ENCODE measurements at regions not wholly inside any gene's neighbourhood (a gene's known extent, or its start where the extent isn't known, plus 50 kb on each side); places are given as distances from the start of the nearest gene placed in this dataset.

DNA sequence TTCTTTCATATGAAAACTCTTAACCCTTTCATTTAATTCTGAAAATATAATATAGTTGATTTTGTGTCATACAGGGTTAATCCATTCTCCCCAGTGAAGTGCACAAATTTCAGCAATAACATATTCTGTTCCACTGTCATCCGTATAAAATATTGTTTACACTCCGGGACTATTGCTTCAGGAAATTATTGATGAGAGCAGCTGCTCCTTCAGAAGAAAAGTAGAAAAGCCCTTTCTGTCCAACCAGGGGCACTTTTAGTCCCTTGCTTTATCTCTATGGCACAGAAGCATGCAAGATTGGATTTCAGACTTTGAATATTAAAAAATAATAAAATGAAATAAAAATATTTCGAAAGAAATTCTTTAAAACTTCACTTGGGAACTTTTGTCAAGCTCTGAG lies 535.7 kb upstream of the SLC39A10 start:
- H3K27me3 ChIP-seq, result no peaks in the 10 kb centered on the region
- no peaks in the 10 kb centered on the region for H3K4me1 ChIP-seq (ENCODE audit: control insufficient read depth in 1 of 2, insufficient read depth in 1 of 2, low read depth in 1 of 2, low read length in 1 of 2)
- H3K9me3 ChIP-seq, result peaks cover 8% of the 10 kb centered on the region
- no peaks in the 10 kb centered on the region for H3K36me3 ChIP-seq
- H3K4me3 ChIP-seq (ENCODE audit: low read depth in 1 of 2, low read length in 1 of 2), result no peak overlapping the region
- TF ChIP-seq, protein P1, sequence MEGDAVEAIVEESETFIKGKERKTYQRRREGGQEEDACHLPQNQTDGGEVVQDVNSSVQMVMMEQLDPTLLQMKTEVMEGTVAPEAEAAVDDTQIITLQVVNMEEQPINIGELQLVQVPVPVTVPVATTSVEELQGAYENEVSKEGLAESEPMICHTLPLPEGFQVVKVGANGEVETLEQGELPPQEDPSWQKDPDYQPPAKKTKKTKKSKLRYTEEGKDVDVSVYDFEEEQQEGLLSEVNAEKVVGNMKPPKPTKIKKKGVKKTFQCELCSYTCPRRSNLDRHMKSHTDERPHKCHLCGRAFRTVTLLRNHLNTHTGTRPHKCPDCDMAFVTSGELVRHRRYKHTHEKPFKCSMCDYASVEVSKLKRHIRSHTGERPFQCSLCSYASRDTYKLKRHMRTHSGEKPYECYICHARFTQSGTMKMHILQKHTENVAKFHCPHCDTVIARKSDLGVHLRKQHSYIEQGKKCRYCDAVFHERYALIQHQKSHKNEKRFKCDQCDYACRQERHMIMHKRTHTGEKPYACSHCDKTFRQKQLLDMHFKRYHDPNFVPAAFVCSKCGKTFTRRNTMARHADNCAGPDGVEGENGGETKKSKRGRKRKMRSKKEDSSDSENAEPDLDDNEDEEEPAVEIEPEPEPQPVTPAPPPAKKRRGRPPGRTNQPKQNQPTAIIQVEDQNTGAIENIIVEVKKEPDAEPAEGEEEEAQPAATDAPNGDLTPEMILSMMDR (IDR thresholded peaks at IDR 0.05), result no peak
- no peak overlapping the region for H3K27ac ChIP-seq

DNA sequence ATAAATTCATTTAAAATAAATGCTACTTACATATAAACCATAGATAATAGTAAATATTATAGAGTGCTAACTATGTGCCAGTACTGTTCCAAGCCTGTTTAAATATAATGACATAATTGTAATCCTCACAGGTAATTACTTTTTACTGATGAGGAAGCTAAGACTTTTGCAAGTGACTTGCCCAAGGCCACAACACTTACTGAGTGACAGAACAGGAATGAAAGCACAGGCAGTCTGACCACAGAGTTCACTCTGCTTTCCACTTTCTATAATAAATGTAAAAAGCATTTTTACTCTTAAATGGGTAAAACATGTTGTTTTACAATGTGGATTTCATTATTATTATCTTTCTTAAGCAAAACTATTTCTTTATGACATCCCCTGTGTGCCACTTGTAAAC lies 537.8 kb upstream of the SLC39A10 start:
- H3K27me3 ChIP-seq, result no peaks in the 10 kb centered on the region
- H3K36me3 ChIP-seq, result no peaks in the 10 kb centered on the region
- H3K4me1 ChIP-seq (ENCODE audit: control insufficient read depth in 1 of 2, insufficient read depth in 1 of 2, low read depth in 1 of 2, low read length in 1 of 2), result no peaks in the 10 kb centered on the region
- TF ChIP-seq, protein P1 (IDR thresholded peaks at IDR 0.05), result no peak
- peaks cover under 1% of the 10 kb centered on the region for H3K9me3 ChIP-seq
- H3K4me3 ChIP-seq (ENCODE audit: low read depth in 1 of 2, low read length in 1 of 2), result no peak overlapping the region
- no peak overlapping the region for H3K27ac ChIP-seq

DNA sequence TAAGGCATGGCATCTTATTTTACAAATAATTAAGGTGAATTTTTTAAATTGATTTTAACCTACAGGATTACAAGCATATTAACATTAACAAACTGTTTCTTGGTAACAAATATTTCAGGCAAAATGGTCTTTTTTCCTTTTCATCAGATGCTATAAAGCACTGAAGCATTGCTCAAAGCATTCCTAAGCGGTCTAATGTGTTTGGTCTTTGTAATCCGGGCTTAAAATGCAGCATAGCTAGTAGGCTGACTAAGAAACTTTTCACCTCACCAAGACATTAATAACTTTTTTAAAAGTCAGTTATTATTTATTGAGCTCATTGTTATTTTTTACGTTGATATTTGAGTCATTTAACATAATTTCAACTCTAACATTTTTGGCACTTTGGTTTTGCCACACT lies 538.8 kb upstream of the SLC39A10 start:
- Histone ChIP-seq H3K4me1 (ENCODE audit: control insufficient read depth in 1 of 2, insufficient read depth in 1 of 2, low read depth in 1 of 2, low read length in 1 of 2) (no peaks in the 10 kb centered on the region), H3K27ac (no peak overlapping the region), H3K27me3 (no peaks in the 10 kb centered on the region), H3K36me3 (no peaks in the 10 kb centered on the region), H3K9me3 (no peaks in the 10 kb centered on the region), H3K4me3 (ENCODE audit: low read depth in 1 of 2, low read length in 1 of 2) (no peak overlapping the region)
- TF ChIP-seq, protein P1 (IDR thresholded peaks at IDR 0.05), result no peak

DNA sequence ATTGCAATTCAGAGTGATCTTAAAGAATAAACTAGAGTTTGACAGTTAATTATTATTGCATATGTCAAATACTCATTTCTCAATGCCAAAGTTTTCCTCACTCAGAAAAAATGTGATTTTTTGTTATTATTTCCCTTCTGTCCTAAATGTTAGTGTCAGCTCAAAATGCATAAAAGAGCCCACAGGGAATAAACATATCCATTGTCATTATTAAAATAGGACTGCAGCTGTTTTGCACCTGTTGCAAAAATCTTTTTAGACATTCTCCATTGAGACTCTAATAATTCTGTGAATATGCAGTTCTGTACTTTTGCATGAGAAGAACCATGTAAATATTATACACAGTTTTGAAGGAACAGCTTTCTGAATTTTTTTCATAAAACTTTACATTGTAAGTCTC lies 540.0 kb upstream of the SLC39A10 start:
- H3K27ac ChIP-seq, result no peak overlapping the region
- TF ChIP-seq, protein P1 (IDR thresholded peaks at IDR 0.05), result no peak
- H3K36me3 ChIP-seq, result no peaks in the 10 kb centered on the region
- no peaks in the 10 kb centered on the region for H3K27me3 ChIP-seq
- no peak overlapping the region for H3K4me3 ChIP-seq (ENCODE audit: low read depth in 1 of 2, low read length in 1 of 2)
- H3K9me3 ChIP-seq, result no peaks in the 10 kb centered on the region
- no peaks in the 10 kb centered on the region for H3K4me1 ChIP-seq (ENCODE audit: control insufficient read depth in 1 of 2, insufficient read depth in 1 of 2, low read depth in 1 of 2, low read length in 1 of 2)

DNA sequence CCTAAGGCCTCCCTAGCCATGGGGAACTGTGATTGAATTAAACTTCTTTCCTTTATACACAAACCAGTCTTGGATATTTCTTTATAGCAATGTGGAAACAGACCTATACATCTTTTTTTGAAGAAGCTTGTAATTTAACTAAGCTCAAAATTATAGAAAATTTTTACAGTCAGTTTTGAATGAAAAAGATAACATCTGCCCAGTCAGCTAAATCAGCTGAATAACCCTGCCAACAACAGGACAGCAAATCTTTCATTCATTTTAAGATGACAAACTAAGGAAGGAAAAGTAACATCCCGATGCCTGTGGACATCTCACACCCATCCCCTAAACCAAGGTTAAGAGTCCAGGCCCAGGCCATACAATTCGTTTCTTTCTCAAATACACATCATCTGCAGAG lies 541.3 kb upstream of the SLC39A10 start:
- Histone ChIP-seq H3K27ac (no peak overlapping the region), H3K27me3 (no peaks in the 10 kb centered on the region), H3K4me3 (ENCODE audit: low read depth in 1 of 2, low read length in 1 of 2) (no peak overlapping the region), H3K9me3 (no peaks in the 10 kb centered on the region), H3K4me1 (ENCODE audit: control insufficient read depth in 1 of 2, insufficient read depth in 1 of 2, low read depth in 1 of 2, low read length in 1 of 2) (no peaks in the 10 kb centered on the region), H3K36me3 (no peaks in the 10 kb centered on the region)
- TF ChIP-seq, protein P1 (IDR thresholded peaks at IDR 0.05), result no peak

DNA sequence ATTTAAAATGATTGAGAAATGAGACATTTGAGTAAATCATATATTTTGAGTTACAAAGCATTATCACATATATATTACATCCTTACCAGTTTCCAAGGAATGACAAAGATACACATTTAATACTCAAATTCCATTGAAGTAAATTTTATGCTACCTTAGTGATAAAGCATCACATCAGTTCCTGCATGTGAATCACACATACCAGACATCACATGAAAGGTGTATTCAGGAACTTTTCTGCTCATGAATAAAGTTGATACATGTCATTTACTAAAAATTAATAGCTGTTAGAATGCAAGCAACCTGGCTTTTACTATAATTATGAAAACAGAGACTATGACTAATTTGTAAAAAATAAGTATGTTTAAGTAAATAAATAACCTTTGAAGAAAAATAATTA lies 548.8 kb upstream of the SLC39A10 start:
- H3K4me1 ChIP-seq (ENCODE audit: control insufficient read depth in 1 of 2, insufficient read depth in 1 of 2, low read depth in 1 of 2, low read length in 1 of 2), result no peaks in the 10 kb centered on the region
- no peak overlapping the region for H3K4me3 ChIP-seq (ENCODE audit: low read depth in 1 of 2, low read length in 1 of 2)
- no peaks in the 10 kb centered on the region for H3K9me3 ChIP-seq
- H3K36me3 ChIP-seq, result no peaks in the 10 kb centered on the region
- H3K27ac ChIP-seq, result no peak overlapping the region
- TF ChIP-seq, protein P1 (IDR thresholded peaks at IDR 0.05), result no peak
- no peaks in the 10 kb centered on the region for H3K27me3 ChIP-seq
